ENCODE measurements at regions not wholly inside any gene's neighbourhood (a gene's known extent, or its start where the extent isn't known, plus 50 kb on each side); places are given as distances from the start of the nearest gene placed in this dataset.

GRCh38 chr12:92259291-92259690 is 113.6 kb upstream of the BTG1 start:
- ChIA-PET POLR2A (ENCODE audit: low non-redundant PET) (no interaction called here), CTCF (no interaction called here)
- H3K27ac ChIP-seq (ENCODE audit: low read depth, low read length, poor library complexity, severe bottlenecking): no peak overlapping the region
- no peak for TF ChIP-seq EZH2 (IDR thresholded peaks at IDR 0.05; ENCODE audit: borderline replicate concordance, low read depth, low read length, poor library complexity, severe bottlenecking)
- no peak for DNase-seq (ENCODE audit: low spot score)
- H3K36me3 ChIP-seq (ENCODE audit: insufficient read depth, low read length, poor library complexity, severe bottlenecking): no peaks in the 10 kb centered on the region
- no peak overlapping the region for H3K4me3 ChIP-seq (ENCODE audit: low read depth, low read length, poor library complexity, severe bottlenecking)
- no peaks in the 10 kb centered on the region for H3K27me3 ChIP-seq (replicated peaks; ENCODE audit: insufficient read depth, low read depth, low read length, poor library complexity)
- no peaks in the 10 kb centered on the region for H3K4me1 ChIP-seq (ENCODE audit: insufficient read depth, low read length, poor library complexity, severe bottlenecking)
- BruUV-seq (replicated peaks): no TSS peak
- H3K9me3 ChIP-seq (ENCODE audit: low read depth, low read length, poor library complexity, severe bottlenecking): no peaks in the 10 kb centered on the region
- intact Hi-C loops (cut with micrococcal nuclease; ENCODE audit: unreplicated experiment): no loop called here

GRCh38 chr12:92257261-92257660 is 111.6 kb upstream of the BTG1 start:
- H3K27me3 ChIP-seq (replicated peaks; ENCODE audit: insufficient read depth, low read depth, low read length, poor library complexity): no peaks in the 10 kb centered on the region
- H3K27ac ChIP-seq (ENCODE audit: low read depth, low read length, poor library complexity, severe bottlenecking): no peak overlapping the region
- BruUV-seq (replicated peaks): no TSS peak
- CTCF ChIA-PET: no interaction called here
- TF ChIP-seq EZH2 (IDR thresholded peaks at IDR 0.05; ENCODE audit: borderline replicate concordance, low read depth, low read length, poor library complexity, severe bottlenecking) (no peak), CTCF (conservative IDR thresholded peaks at IDR 0.05; ENCODE audit: low read depth, low read length) (no peak)
- intact Hi-C loops (cut with micrococcal nuclease; ENCODE audit: unreplicated experiment): no loop called here
- POLR2A ChIA-PET (ENCODE audit: low non-redundant PET): no interaction called here
- H3K36me3 ChIP-seq (ENCODE audit: insufficient read depth, low read length, poor library complexity, severe bottlenecking): no peaks in the 10 kb centered on the region
- no peak for DNase-seq (ENCODE audit: low spot score)
- H3K4me1 ChIP-seq (ENCODE audit: insufficient read depth, low read length, poor library complexity, severe bottlenecking): no peaks in the 10 kb centered on the region
- no peak overlapping the region for H3K4me3 ChIP-seq (ENCODE audit: low read depth, low read length, poor library complexity, severe bottlenecking)
- H3K9me3 ChIP-seq (ENCODE audit: low read depth, low read length, poor library complexity, severe bottlenecking): no peaks in the 10 kb centered on the region

GRCh38 chr12:92255741-92256140 is 110.1 kb upstream of the BTG1 start:
- no TSS peak for BruUV-seq (replicated peaks)
- Histone ChIP-seq H3K27me3 (replicated peaks; ENCODE audit: insufficient read depth, low read depth, low read length, poor library complexity) (no peaks in the 10 kb centered on the region), H3K4me1 (ENCODE audit: insufficient read depth, low read length, poor library complexity, severe bottlenecking) (no peaks in the 10 kb centered on the region), H3K4me3 (ENCODE audit: low read depth, low read length, poor library complexity, severe bottlenecking) (no peak overlapping the region), H3K36me3 (ENCODE audit: insufficient read depth, low read length, poor library complexity, severe bottlenecking) (no peaks in the 10 kb centered on the region), H3K27ac (ENCODE audit: low read depth, low read length, poor library complexity, severe bottlenecking) (no peak overlapping the region), H3K9me3 (ENCODE audit: low read depth, low read length, poor library complexity, severe bottlenecking) (no peaks in the 10 kb centered on the region)
- no peak for TF ChIP-seq EZH2 (IDR thresholded peaks at IDR 0.05; ENCODE audit: borderline replicate concordance, low read depth, low read length, poor library complexity, severe bottlenecking)
- TF ChIP-seq CTCF (conservative IDR thresholded peaks at IDR 0.05; ENCODE audit: low read depth, low read length): no peak
- CTCF ChIA-PET: no interaction called here
- DNase-seq (ENCODE audit: low spot score): no peak
- POLR2A ChIA-PET (ENCODE audit: low non-redundant PET): no interaction called here
- intact Hi-C loops (cut with micrococcal nuclease; ENCODE audit: unreplicated experiment): no loop called here

- TF ChIP-seq CTCF (conservative IDR thresholded peaks at IDR 0.05; ENCODE audit: low read depth, low read length) (no peak), EZH2 (IDR thresholded peaks at IDR 0.05; ENCODE audit: borderline replicate concordance, low read depth, low read length, poor library complexity, severe bottlenecking) (no peak)
- no peak for DNase-seq (ENCODE audit: low spot score)
- POLR2A ChIA-PET (ENCODE audit: low non-redundant PET): no interaction called here
- BruUV-seq (replicated peaks): no TSS peak
- Histone ChIP-seq H3K27ac (ENCODE audit: low read depth, low read length, poor library complexity, severe bottlenecking) (no peak overlapping the region), H3K4me1 (ENCODE audit: insufficient read depth, low read length, poor library complexity, severe bottlenecking) (no peaks in the 10 kb centered on the region), H3K36me3 (ENCODE audit: insufficient read depth, low read length, poor library complexity, severe bottlenecking) (no peaks in the 10 kb centered on the region), H3K9me3 (ENCODE audit: low read depth, low read length, poor library complexity, severe bottlenecking) (no peaks in the 10 kb centered on the region), H3K27me3 (replicated peaks; ENCODE audit: insufficient read depth, low read depth, low read length, poor library complexity) (no peaks in the 10 kb centered on the region), H3K4me3 (ENCODE audit: low read depth, low read length, poor library complexity, severe bottlenecking) (no peak overlapping the region)
- CTCF ChIA-PET: no interaction called here
- intact Hi-C loops (cut with micrococcal nuclease; ENCODE audit: unreplicated experiment): no loop called here
These were observed 107.7 kb upstream of the BTG1 start for GRCh38 chr12:92253301-92253700.

Data from A673 (cell line).